Erythroblast (primary cell): ENCODE measurements at regions not wholly inside any gene's neighbourhood (a gene's known extent, or its start where the extent isn't known, plus 50 kb on each side); places are given as distances from the start of the nearest gene placed in this dataset.
"Not testable (repeated sequence)": the region's sequence is repeated elsewhere in the genome, so short reads cannot be mapped to it uniquely, and the experiment has no call there.

ENCODE experiments used
- DNase-seq, 2 experiments: peaks; one replicate each; lab custom pipeline; 2025; lab: John Stamatoyannopoulos, UW
- GATA1 ChIP-seq: IDR thresholded peaks from 2 replicates; pipeline ENCODE4 v1.6.1; 2011; ENCODE audit warnings: low read depth, mild to moderate bottlenecking, control low read depth, low read length, moderate library complexity
- POLR2A ChIP-seq: IDR thresholded peaks from 2 replicates; pipeline ENCODE4 v1.6.1; 2011; ENCODE audit warnings: mild to moderate bottlenecking, low read length

DNA sequence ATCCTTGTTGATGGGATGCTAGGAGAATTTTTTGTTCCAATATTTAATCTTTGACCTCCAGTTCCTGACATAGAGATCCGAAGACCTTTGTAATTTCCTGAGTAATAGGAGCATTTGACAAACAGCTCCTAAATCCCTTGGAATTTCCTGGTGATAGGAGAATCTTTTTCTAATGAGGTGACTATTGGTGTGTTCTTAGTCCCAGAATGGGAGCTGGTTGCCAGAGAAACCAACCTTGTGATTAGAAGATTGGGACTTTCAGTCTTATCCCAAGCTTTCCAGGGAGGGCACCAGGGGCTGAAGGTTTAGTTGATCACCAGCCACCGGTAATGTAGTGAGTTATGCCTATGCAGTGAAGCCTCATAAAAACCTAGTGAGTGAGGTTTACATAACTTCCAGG is 170.9 kb downstream of the KDM5D start:
- TF ChIP-seq POLR2A (no peak), GATA1 (no peak)
- no peak for DNase-seq

- TF ChIP-seq GATA1 (no peak), POLR2A (no peak)
- no peak for DNase-seq
Measured at GRCh38 chrY:19570999-19571398, 173.5 kb downstream of the KDM5D start.

GRCh38 chrY:19567943-19568342 is 176.6 kb downstream of the KDM5D start:
- no peak for TF ChIP-seq GATA1
- TF ChIP-seq POLR2A, result no peak
- DNase-seq, result no peak

DNA sequence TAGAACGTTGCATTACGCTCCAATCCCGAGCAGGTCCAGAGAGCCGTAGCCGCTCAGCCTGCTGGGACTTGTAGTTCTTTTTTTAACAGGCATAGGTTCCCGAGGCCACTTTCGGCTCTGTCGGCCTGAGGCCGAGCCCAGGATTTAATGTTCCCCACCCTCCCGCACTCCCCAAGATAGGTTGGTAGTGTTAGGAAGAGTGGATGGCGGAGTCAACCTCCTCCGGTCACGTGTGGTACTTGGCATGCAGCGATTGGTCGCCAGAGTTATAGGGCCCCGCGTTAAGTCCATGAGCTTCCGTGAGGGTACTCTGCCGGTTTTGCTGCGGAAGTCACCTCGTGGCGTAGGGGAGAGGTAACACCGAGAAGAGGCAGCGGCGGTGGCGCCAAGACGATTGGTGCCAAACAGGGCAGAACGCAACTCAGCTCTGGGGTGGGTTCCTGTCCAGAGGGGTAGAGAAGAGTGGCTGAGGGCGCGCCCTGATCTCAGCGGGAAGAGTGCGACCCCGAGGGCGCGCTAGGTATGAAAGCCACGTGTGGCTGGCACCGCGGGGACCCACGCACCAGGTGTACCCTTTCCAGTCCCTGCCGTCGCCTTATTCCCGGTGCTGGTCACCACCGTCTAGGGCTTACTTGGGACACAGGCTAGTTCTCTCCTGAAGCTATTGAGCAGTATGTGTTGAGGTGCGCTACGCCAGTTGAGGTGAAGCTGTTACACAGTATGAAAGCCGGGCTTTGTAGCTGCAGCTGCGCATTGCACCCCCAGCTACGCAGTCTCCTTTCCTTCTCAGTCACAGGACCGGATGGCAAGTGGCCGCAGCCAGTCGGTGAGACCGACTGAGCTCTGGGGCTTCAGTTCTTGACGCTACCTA is 177.2 kb downstream of the KDM5D start:
- peak; percentile 91 to 92 for DNase-seq
- no peak for TF ChIP-seq GATA1
- TF ChIP-seq POLR2A, result no peak

DNA sequence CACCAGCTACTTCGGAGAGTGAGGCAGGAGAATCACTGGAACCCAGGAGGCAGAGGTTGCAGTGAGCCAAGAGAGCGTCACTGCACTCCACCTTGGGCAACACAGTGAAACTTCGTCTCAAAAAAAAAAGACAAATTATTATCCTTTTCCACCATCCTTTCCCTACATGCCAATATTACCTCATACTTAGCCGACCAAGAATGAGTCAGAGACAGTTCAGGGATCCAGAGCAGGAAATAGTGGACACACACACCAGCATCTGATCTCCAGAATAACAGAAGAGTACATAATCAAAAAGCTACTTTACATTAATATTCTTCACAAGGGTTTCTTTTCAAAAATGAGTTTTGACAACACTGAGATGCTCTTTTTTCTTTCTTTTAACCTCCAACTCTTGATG is 185.4 kb downstream of the KDM5D start:
- DNase-seq, result no peak
- TF ChIP-seq GATA1, result no peak

DNA sequence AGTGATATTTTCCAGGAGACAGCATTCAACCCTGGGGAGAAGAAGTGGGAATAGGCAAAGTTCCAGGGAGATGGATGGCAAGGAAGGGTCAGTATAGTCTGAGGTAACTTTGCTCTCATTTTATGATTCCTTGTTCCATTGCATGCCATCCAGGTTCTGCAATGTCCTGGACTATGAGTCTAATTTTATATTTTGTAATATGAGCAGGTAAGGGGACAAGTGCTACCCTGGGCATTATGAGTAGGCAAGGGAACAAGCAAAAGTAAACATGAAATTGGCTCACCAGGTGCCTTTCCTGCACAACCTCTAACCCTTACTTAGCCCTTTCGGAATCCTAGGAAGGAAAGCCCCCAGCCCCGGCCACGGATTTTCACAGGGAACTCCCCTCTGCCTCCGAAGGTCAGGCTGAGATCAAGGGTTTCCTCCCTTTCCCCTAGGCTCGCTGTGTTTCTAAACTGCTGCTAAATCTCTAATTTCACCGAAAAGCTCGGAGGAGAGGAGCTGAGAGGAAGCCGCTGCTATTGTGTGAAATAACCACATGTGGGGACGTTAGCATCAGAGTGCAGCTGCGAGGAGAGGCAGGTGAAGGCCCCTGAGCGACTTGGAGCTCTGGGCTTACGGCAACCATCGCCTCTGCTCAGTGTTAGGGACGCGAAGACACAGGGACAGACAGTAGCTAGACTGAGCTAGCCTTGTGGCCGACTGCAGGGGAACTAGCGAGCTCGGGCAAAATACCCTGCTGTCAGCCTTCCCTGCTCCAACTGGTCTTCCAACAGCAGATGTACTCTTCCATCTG is 194.7 kb downstream of the KDM5D start:
- TF ChIP-seq GATA1, result no peak
- TF ChIP-seq POLR2A, result no peak
- no peak for DNase-seq

- no peak for DNase-seq
- TF ChIP-seq POLR2A (no peak), GATA1 (no peak)
Measured at GRCh38 chrY:19541475-19542306, 202.8 kb downstream of the KDM5D start.

- DNase-seq, result not testable (repeated sequence)
Measured at GRCh38 chrY:19535697-19536096, 208.8 kb downstream of the KDM5D start.

- TF ChIP-seq GATA1 (no peak), POLR2A (no peak)
Measured at GRCh38 chrY:19521976-19522375, 222.6 kb downstream of the KDM5D start.

GRCh38 chrY:19503092-19503449 is 241.5 kb downstream of the KDM5D start:
- no peak for TF ChIP-seq POLR2A
- TF ChIP-seq GATA1, result no peak
- DNase-seq, result peak; percentile 3 to 24

More at GRCh38 chrY:19521976-19522375, 222.6 kb downstream of the KDM5D start:
- DNase-seq, result no peak

DNA sequence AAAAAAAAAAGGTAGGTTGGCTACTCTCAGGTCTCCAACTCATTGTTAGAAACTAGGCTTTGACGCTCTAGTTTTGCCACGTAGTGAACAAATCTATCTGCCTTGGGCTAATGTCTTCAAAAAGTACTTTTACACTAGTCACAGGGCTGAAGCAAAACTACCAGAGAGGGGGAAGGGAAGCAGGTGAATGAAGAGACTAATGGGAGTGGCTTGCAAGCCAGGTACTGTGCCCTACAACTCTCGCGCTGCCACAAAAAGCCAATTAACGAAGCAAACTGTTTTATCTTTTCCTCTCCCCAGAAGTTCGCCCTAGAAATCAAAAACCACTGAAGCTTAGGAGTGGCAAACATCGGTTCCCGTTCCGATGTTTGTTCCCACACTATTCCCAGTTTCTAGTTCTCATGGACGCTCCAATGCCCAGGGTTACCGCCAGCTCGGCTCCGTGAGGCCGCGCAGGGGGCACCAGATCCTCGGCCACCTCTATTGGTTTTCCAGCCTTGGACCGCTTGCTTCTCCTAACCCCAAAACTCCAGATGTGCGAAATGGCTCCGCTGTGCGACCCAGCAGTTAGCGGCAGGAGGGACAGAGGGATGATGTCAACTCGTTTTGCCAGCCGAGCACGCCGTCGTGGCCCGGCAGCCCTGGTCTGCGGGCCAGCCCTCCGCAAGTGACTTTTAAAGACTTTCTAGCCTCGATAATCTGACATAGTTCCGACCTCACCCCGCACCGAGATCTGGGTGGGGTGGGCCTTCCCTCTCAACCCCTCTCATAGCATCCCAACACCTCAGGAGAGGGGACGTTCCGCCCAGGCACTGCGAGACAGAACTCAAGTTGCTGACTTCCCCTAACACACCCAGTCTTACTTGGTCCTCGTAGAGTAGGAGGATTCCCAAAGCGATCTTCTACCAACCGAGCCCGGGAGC is 242.1 kb downstream of the KDM5D start:
- DNase-seq, result no peak
- TF ChIP-seq POLR2A, result no peak
- no peak for TF ChIP-seq GATA1

- TF ChIP-seq GATA1 (no peak), POLR2A (no peak)
- DNase-seq, result no peak
Measured at GRCh38 chrY:19498556-19498955, 246.0 kb downstream of the KDM5D start.

DNA sequence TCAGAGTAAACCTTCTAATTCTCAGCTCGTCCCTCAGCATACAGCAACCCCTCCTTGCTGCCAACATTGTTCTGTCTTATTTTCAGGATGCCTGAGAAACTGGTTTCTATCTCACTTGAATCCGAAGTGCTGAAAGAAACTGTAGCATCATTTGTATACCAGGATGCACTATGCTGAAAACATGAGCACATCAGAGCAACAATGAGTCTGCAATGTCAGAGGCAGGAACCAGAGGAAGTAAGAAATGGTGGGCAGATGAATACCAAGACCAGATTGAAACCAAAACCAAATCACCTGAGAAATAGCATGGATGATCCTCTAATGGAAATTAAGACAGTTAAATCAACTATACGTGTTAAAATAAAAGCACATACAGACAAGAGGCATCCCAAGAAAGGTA is 257.0 kb downstream of the KDM5D start:
- no peak for TF ChIP-seq GATA1
- TF ChIP-seq POLR2A, result no peak
- no peak for DNase-seq
